Esophagus squamous epithelium (tissue), 5 donors: ENCODE measurements at regions not wholly inside any gene's neighbourhood (a gene's known extent, or its start where the extent isn't known, plus 50 kb on each side); places are given as distances from the start of the nearest gene placed in this dataset.
"Not testable (repeated sequence)": the region's sequence is repeated elsewhere in the genome, so short reads cannot be mapped to it uniquely, and the experiment has no call there.

Experiments used
- DNase-seq: peaks from one replicate; lab custom pipeline; 2025; lab: John Stamatoyannopoulos, UW
- H3K27ac ChIP-seq, 4 donors: fragments of 200-600 bp; sonication (generic); one replicate each; pipeline ENCODE4 v1.5.1; 2016 to 2019; ENCODE audit warnings: mild to moderate bottlenecking in 1 of 4
- H3K27me3 ChIP-seq, 4 donors: fragments of 200-600 bp; sonication (generic); 1 replicate in 3 of 4; 2 replicates in 1 of 4; pipeline versions ENCODE4 v1.5.1 to v1.6.0; 2017 to 2021; ENCODE audit warnings: antibody characterized with exemption in 1 of 4
- H3K36me3 ChIP-seq, 3 donors: fragments of 200-600 bp; sonication (generic); one replicate each; pipeline ENCODE4 v1.5.1; 2016 to 2019
- H3K4me1 ChIP-seq, 3 donors: fragments of 200-600 bp; sonication (generic); one replicate each; pipeline ENCODE4 v1.5.1; 2017 to 2019
- H3K4me3 ChIP-seq, 4 donors: fragments of 200-600 bp; sonication (generic); 1 replicate in 3 of 4; 2 replicates in 1 of 4; pipeline ENCODE4 v1.5.1; 2016 to 2019; ENCODE audit warnings: mild to moderate bottlenecking in 2 of 4, moderate library complexity in 1 of 4
- H3K9me3 ChIP-seq, 3 donors: fragments of 200-600 bp; sonication (generic); one replicate each; pipeline ENCODE4 v1.5.1; 2016 to 2019
- CTCF ChIP-seq, 6 experiments: fragments of 450-650 bp in 4 of 6; fragments of 200-600 bp in 2 of 6; sonication (generic) in 2 of 6; IDR thresholded peaks; one replicate each; pipeline ENCODE4 v1.5.1; 2016 to 2019; ENCODE audit warnings: antibody characterized with exemption in 6 of 6, mild to moderate bottlenecking in 4 of 6, moderate library complexity in 4 of 6
- POLR2A ChIP-seq, 4 donors: fragments of 450-650 bp; IDR thresholded peaks; one replicate each; pipeline ENCODE4 v1.6.1; 2017; ENCODE audit warnings: antibody characterized with exemption in 4 of 4, mild to moderate bottlenecking in 4 of 4, moderate library complexity in 3 of 4
- WGBS, 2 donors: methylation state at CpG; one replicate each; pipeline ENCODE4 v1.1.5; 2018; 5-methylcytosine and 5-hydroxymethylcytosine counted together
- intact Hi-C: fragments of 100-400 bp; cut with DNase I; formaldehyde crosslinking; loops from one replicate; pipeline ENCODE4 v1.15.0; 2022
- donor health status: DM: yes; HTN: yes; CAD: no.

GRCh38 chr3:145286937-145287336, 874.0 kb downstream of the PLOD2 start:
- Histone ChIP-seq H3K4me3 (no peak overlapping the region), H3K27ac (no peak overlapping the region), H3K4me1 (no peaks in the 10 kb centered on the region), H3K9me3 (no peaks in the 10 kb centered on the region), H3K27me3 (no peaks in the 10 kb centered on the region), H3K36me3 (no peaks in the 10 kb centered on the region)
- 100% methylated on average over 1 of the region's 1 CpG for WGBS, 2 donors
- TF ChIP-seq POLR2A (IDR thresholded peaks at IDR 0.05) (no peak), CTCF (IDR thresholded peaks at IDR 0.05) (no peak)
- DNase-seq, result no peak
- intact Hi-C loops, result no loop called here

GRCh38 chr3:145290010-145290409, 871.0 kb downstream of the PLOD2 start:
- TF ChIP-seq CTCF (IDR thresholded peaks at IDR 0.05), result no peak
- TF ChIP-seq POLR2A (IDR thresholded peaks at IDR 0.05), result no peak
- intact Hi-C loops, result no loop called here
- no peak for DNase-seq
- WGBS, 2 donors, result 70 to 81% methylated on average over 1 of the region's 1 CpG
- Histone ChIP-seq H3K27me3 (no peaks in the 10 kb centered on the region), H3K27ac (no peak overlapping the region), H3K4me3 (no peak overlapping the region), H3K36me3 (no peaks in the 10 kb centered on the region), H3K9me3 (no peaks in the 10 kb centered on the region), H3K4me1 (no peaks in the 10 kb centered on the region)

- Histone ChIP-seq H3K27ac (no peak overlapping the region), H3K9me3 (no peaks in the 10 kb centered on the region), H3K27me3 (no peaks in the 10 kb centered on the region), H3K36me3 (no peaks in the 10 kb centered on the region), H3K4me1 (no peaks in the 10 kb centered on the region), H3K4me3 (no peak overlapping the region)
- TF ChIP-seq CTCF (IDR thresholded peaks at IDR 0.05), result no peak
- no peak for TF ChIP-seq POLR2A (IDR thresholded peaks at IDR 0.05)
- WGBS, 2 donors, result 50 to 67% methylated on average over 1 of the region's 1 CpG
- no peak for DNase-seq
- intact Hi-C loops, result no loop called here
Measured at GRCh38 chr3:145294572-145294971, 866.4 kb downstream of the PLOD2 start.

GRCh38 chr3:145307272-145307671, 853.7 kb downstream of the PLOD2 start:
- Histone ChIP-seq H3K4me1 (no peaks in the 10 kb centered on the region), H3K36me3 (no peaks in the 10 kb centered on the region), H3K27me3 (no peaks in the 10 kb centered on the region), H3K27ac (no peak overlapping the region), H3K9me3 (no peaks in the 10 kb centered on the region), H3K4me3 (no peak overlapping the region)
- DNase-seq, result no peak
- TF ChIP-seq POLR2A (IDR thresholded peaks at IDR 0.05), result no peak
- no peak for TF ChIP-seq CTCF (IDR thresholded peaks at IDR 0.05)
- intact Hi-C loops, result no loop called here

- Histone ChIP-seq H3K4me1 (no peaks in the 10 kb centered on the region), H3K9me3 (no peaks in the 10 kb centered on the region), H3K36me3 (no peaks in the 10 kb centered on the region), H3K27me3 (no peaks in the 10 kb centered on the region), H3K4me3 (no peak overlapping the region), H3K27ac (no peak overlapping the region)
- intact Hi-C loops, result no loop called here
- TF ChIP-seq CTCF (IDR thresholded peaks at IDR 0.05) (no peak), POLR2A (IDR thresholded peaks at IDR 0.05) (no peak)
- 67 to 85% methylated on average over 2 of the region's 2 CpGs for WGBS, 2 donors
- DNase-seq, result no peak
Measured at GRCh38 chr3:145313751-145314150, 847.2 kb downstream of the PLOD2 start.

- intact Hi-C loops, H3K27ac ChIP-seq, H3K36me3 ChIP-seq, H3K9me3 ChIP-seq, H3K4me1 ChIP-seq, DNase-seq, H3K27me3 ChIP-seq, H3K4me3 ChIP-seq: not testable (repeated sequence)
- WGBS, 2 donors, result 45 to 49% methylated on average over 4 of the region's 4 CpGs
Measured at GRCh38 chr3:145316253-145316652, 844.7 kb downstream of the PLOD2 start.
